NAMALWA (cell line): ENCODE measurements at regions not wholly inside any gene's neighbourhood (a gene's known extent, or its start where the extent isn't known, plus 50 kb on each side); places are given as distances from the start of the nearest gene placed in this dataset.

Source experiments
- DNase-seq: peaks from one replicate; pipeline ENCODE4 v3.0.0-alpha.2; 2015; ENCODE audit warnings: low spot score

GRCh38 chr4:13844740-13845139, 217.2 kb upstream of the BOD1L1 start:
- no peak for DNase-seq

DNA sequence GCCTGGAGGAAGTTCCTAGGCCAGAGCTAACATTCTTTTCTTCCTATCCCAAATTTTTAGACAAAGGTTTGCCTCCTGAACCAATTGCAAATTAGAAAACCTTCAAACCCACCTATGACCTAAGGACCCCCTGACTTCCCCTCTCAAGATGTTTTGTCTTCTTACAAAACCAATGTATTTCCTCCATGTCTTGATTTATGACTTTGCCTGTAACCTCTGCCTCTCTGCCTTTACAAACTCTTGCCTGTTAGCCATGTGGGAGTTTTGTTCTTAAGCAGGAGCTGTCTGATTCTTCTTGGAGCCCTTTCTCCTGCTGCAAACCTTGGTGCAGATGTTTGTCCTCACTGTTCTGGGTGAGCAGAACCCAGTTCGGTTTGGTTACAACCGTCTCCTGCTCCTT, 222.3 kb upstream of the BOD1L1 start:
- no peak for DNase-seq

DNA sequence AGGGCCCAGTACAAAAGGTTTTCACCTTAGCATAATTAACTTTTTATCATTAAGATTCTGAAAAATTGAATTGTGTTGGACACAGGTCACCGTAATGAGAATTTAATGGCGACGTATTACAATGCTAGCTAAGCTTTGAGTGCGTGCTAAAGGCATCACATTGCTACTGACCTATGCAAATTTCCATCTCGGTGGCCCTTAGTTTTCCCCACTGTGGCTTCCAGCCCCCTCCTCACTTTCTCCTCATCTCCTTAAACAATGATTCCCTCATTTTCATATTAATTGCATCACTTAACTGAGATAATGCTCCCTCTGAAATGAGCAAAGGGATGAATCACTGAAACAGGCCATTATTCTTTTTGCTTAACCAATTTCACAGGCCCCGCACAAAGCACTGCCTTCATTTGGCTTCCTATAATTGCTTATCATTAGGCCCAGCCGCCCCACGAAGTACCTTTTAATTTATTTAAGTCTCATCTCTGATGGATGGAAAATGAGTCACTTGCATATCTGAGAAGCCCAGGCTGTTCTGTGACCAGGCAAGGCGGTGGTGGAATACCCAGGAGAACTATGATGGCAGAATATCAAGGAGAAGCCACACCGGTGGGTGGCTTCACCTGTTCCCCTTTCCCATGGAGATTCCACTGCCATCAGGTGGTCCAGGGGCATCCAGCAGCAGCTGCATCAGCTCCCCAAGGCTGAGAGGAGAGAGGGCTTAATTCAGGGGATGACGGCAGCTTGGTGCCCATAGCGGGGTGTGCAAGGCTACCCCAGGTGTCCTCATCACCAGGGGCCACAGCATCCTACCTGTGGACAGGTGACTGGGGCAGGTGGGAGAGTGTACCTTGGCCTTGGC, 223.8 kb upstream of the BOD1L1 start:
- DNase-seq = no peak

DNA sequence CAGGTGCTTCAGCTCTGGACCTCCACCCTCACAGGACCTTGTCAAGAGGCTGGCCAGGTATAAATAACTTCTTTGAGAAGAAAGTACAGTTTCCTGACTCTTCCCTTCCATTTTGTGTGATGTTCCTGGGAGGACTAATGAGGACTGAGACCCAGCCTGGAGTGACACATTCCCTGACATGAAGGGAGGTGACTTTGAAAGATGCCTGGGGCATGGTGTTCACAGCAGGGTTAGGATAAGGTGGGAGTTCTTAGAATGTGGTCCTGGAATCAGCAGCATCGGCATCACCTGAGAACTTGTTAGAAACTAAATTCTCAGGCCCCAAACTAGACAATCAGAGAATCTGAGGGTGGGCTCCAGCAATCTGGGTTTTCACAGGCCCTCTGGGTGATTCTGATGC, 224.9 kb upstream of the BOD1L1 start:
- no peak for DNase-seq

DNA sequence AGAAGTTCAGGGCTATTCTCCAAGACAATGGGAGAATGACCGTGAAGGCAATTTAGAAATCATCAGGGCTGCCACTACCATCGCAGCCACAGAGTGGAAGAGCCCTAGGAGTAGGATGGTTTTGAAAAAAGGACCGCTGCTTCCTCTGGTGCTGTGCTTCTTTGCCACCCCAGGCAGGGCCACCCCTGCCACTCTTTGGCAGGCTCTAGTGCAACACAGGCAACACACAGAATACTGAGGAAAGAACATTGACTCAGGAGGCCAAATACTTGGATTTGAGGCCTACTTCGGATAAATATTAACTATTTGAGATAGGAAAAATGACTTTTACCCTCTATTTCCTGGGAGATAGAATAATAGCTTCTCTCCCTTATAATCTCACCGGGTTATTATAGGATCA, 228.9 kb upstream of the BOD1L1 start:
- no peak for DNase-seq

GRCh38 chr4:13857397-13857796, 229.9 kb upstream of the BOD1L1 start:
- DNase-seq = no peak

DNA sequence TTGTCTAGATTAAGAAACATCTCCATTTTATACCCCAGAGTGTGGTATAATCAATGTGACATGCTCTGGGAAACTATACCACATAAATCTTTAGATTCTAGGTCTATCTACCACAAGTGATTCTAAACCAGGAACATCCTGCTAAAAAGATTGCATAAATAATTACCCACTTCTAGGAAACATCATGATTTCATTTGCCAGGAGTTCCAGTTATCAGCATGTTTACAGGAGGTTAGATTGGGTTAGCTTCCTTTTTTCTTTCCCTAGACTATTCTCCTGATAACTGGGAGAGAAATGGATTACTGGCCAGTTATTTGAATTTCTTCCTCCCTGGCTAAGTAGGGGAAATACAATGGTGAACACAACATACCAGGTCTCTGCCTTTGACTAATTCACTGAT, 230.3 kb upstream of the BOD1L1 start:
- no peak for DNase-seq

DNA sequence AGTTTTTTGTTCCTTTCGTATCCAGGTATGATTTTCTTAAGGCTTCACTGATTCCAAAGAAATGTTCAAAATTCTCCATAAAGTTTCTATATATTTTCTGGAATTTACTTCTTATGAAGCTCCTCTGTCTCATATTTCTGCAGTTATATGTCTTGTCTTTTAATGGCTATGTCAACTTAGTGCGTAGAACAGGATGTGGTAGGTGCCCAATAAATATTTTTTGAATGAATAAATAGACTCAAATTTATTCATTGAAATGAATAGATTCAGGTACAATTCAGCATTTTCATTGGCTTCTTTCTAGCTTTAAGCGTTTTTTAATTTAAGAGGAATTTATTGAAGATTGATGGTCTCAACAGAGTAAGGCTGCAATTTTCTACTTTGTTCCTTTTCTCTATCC, 231.9 kb upstream of the BOD1L1 start:
- DNase-seq = no peak

- DNase-seq = peak; percentile 4
Measured at GRCh38 chr4:13860126-13860525, 232.6 kb upstream of the BOD1L1 start.

- DNase-seq = no peak
Measured at GRCh38 chr4:13865871-13866669, 238.5 kb upstream of the BOD1L1 start.

- DNase-seq = no peak
Measured at GRCh38 chr4:13866881-13867280, 239.4 kb upstream of the BOD1L1 start.

GRCh38 chr4:13872155-13872554, 244.6 kb upstream of the BOD1L1 start:
- DNase-seq = no peak

GRCh38 chr4:13872955-13873354, 245.4 kb upstream of the BOD1L1 start:
- DNase-seq = no peak

DNA sequence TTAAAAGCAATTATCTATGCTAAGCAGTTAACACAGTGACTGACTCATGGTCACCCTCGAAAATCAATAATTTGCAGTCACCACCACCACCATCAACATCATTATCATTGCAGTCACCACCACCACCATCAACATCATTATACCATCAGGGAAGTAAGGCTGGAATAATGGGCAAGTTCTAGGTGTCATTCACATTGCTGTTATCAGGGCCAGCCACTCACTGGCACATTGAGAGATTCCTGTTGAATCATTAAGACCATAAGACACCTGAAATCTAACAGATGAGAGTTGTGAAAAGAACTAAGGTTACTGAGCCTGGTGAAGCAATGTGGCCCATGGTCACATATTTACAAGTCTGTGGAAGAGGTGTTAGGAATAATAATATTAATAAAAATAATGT, 247.7 kb upstream of the BOD1L1 start:
- DNase-seq = no peak

GRCh38 chr4:13876131-13876530, 248.6 kb upstream of the BOD1L1 start:
- no peak for DNase-seq

- no peak for DNase-seq
Measured at GRCh38 chr4:13876940-13877339, 249.4 kb upstream of the BOD1L1 start.

DNA sequence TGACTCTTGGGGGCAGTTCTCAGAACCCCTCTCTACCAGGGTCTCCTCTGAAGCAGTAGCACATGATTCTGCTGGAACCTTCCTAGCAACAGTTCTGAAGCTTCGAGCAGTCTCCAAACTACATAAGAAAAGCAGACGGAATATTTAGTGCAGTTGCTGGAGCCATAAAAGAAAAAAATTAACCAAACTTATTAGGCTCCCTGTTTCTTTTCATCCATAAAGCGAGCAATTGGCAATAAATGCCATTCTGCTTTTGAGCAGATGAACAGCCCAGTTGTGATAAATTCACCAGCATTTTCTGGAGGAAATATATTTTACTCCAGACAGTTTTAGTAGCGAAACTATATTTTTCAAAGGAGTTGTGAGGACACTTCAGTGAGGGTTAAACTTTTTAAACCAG, 250.1 kb upstream of the BOD1L1 start:
- DNase-seq = no peak

GRCh38 chr4:13881892-13882291, 254.4 kb upstream of the BOD1L1 start:
- DNase-seq = no peak

- no peak for DNase-seq
Measured at GRCh38 chr4:13887010-13887409, 259.5 kb upstream of the BOD1L1 start.

- no peak for DNase-seq
Measured at GRCh38 chr4:13888112-13888511, 260.6 kb upstream of the BOD1L1 start.

DNA sequence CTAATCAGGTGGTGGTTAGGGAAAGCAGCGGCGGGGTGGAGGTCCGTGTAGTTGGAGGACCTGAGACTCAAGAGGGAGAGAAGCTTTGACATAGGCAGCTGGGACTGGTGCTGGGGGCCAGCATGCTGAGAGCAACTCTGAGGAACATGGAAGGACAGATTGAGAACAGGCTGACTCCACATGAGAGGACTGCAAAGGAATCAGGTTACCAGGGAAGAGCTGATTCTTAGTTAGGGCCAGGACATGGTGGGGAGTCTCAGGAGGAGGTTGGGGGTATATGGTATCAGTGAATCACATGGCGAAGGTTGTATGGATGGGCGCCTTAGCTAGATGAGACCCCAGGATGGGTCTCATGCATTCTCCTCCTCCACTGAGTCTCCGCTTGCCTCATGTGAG, 264.0 kb upstream of the BOD1L1 start:
- DNase-seq = no peak

DNA sequence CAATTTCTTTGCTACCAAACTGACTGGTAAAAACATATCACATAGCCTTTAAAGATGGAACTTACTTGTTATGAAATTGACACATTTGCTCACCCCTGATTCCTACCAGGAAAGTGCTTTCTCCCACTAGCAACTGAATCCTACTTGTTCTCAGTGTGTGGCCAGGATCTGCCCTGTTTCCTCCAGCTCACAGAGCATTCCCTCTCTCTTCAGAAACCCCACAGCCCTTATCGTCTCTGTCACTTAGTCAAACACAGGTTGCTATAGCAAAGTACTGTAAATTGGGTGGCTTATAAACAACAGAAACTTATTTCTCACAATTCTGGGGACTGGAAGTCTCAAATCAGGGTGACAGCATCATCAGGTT, 265.2 kb upstream of the BOD1L1 start:
- DNase-seq = no peak

DNA sequence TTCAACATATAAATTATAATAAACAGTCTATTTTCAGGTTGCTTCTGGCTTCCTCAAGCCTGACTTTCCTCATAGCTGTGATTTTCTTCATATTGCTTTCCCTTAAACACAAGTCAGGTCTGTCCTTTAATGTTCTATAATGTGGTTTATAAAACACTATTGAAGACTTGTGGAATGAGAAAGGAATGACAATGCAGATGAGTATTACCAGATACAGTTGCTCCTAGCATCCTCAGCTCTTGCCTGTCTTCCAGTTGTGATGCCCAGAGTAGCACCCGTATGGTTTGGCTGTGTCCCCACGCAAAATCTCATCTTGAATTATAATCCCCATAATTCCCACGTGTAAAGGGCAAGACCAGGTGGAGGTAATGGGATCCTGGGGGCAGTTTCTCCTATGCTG, 265.7 kb upstream of the BOD1L1 start:
- DNase-seq = no peak

- DNase-seq = no peak
Measured at GRCh38 chr4:13893987-13894386, 266.5 kb upstream of the BOD1L1 start.
